ENCODE measurements at regions not wholly inside any gene's neighbourhood (a gene's known extent, or its start where the extent isn't known, plus 50 kb on each side); places are given as distances from the start of the nearest gene placed in this dataset.
"Not testable (repeated sequence)": the region's sequence is repeated elsewhere in the genome, so short reads cannot be mapped to it uniquely, and the experiment has no call there.

- Mint-ChIP-seq H3K36me3 (ENCODE audit: low read depth) (no peaks in the 10 kb centered on the region), H3K4me1 (no peaks in the 10 kb centered on the region), H3K27ac (no peak overlapping the region), H3K9me3 (peaks cover 2% of the 10 kb centered on the region), H3K4me3 (no peak overlapping the region), H3K27me3 (ENCODE audit: insufficient read depth) (no peaks in the 10 kb centered on the region)
- TF ChIP-seq CTCF (conservative IDR thresholded peaks at IDR 0.05): no peak
- no peak overlapping the region for H3K4me3 ChIP-seq (ENCODE audit: low read length)
- DNase-seq: no peak
- 87 to 100% methylated on average over 4 of the region's 4 CpGs for WGBS, 2 experiments (ENCODE audit: insufficient coverage in 1 of 2, insufficient read length in 1 of 2)
- H3K27ac ChIP-seq (ENCODE audit: low read depth, low read length): no peak overlapping the region
- no peaks in the 10 kb centered on the region for H3K27me3 ChIP-seq (ENCODE audit: control insufficient read depth, insufficient read depth, low read length, poor library complexity, severe bottlenecking)
- no peak overlapping the region for H3K9ac ChIP-seq (ENCODE audit: extremely low read depth, low read length, poor library complexity, severe bottlenecking)
- H3K36me3 ChIP-seq (ENCODE audit: control insufficient read depth, insufficient read depth, low read length): no peaks in the 10 kb centered on the region
- peaks cover under 1% of the 10 kb centered on the region for H3K9me3 ChIP-seq (ENCODE audit: control insufficient read depth, low read length)
- H3K4me1 ChIP-seq (ENCODE audit: control insufficient read depth, insufficient read depth, low read length): no peaks in the 10 kb centered on the region
Observed at GRCh38 chr15:81643771-81644170, 269.8 kb upstream of the TMC3 start.

- Mint-ChIP-seq H3K27me3 (ENCODE audit: insufficient read depth) (no peaks in the 10 kb centered on the region), H3K4me1 (no peaks in the 10 kb centered on the region), H3K4me3 (no peak overlapping the region), H3K27ac (no peak overlapping the region), H3K9me3 (no peaks in the 10 kb centered on the region), H3K36me3 (ENCODE audit: low read depth) (no peaks in the 10 kb centered on the region)
- H3K4me3 ChIP-seq (ENCODE audit: low read length): no peak overlapping the region
- no peak overlapping the region for H3K27ac ChIP-seq (ENCODE audit: low read depth, low read length)
- H3K36me3 ChIP-seq (ENCODE audit: control insufficient read depth, insufficient read depth, low read length): no peaks in the 10 kb centered on the region
- WGBS, 2 experiments (ENCODE audit: insufficient coverage in 1 of 2, insufficient read length in 1 of 2): 87 to 93% methylated on average over 3 of the region's 4 CpGs
- H3K9ac ChIP-seq (ENCODE audit: extremely low read depth, low read length, poor library complexity, severe bottlenecking): no peak overlapping the region
- H3K9me3 ChIP-seq (ENCODE audit: control insufficient read depth, low read length): peaks cover 5% of the 10 kb centered on the region
- no peak for TF ChIP-seq CTCF (conservative IDR thresholded peaks at IDR 0.05)
- DNase-seq: no peak
- no peaks in the 10 kb centered on the region for H3K4me1 ChIP-seq (ENCODE audit: control insufficient read depth, insufficient read depth, low read length)
- no peaks in the 10 kb centered on the region for H3K27me3 ChIP-seq (ENCODE audit: control insufficient read depth, insufficient read depth, low read length, poor library complexity, severe bottlenecking)
Observed at GRCh38 chr15:81642451-81642990, 268.5 kb upstream of the TMC3 start.

- WGBS, 2 experiments (ENCODE audit: insufficient coverage in 1 of 2, insufficient read length in 1 of 2): 50 to 95% methylated on average over 1 to 2 of the region's 2 CpGs
- H3K36me3 ChIP-seq (ENCODE audit: control insufficient read depth, insufficient read depth, low read length); H3K9me3 ChIP-seq (ENCODE audit: control insufficient read depth, low read length); H3K4me1 ChIP-seq (ENCODE audit: control insufficient read depth, insufficient read depth, low read length); H3K27ac Mint-ChIP-seq; H3K36me3 Mint-ChIP-seq (ENCODE audit: low read depth); H3K4me3 ChIP-seq (ENCODE audit: low read length); H3K27me3 Mint-ChIP-seq (ENCODE audit: insufficient read depth); H3K27me3 ChIP-seq (ENCODE audit: control insufficient read depth, insufficient read depth, low read length, poor library complexity, severe bottlenecking); H3K27ac ChIP-seq (ENCODE audit: low read depth, low read length); DNase-seq; H3K4me1 Mint-ChIP-seq; H3K9ac ChIP-seq (ENCODE audit: extremely low read depth, low read length, poor library complexity, severe bottlenecking); H3K4me3 Mint-ChIP-seq: not testable (repeated sequence)
- peaks cover 18% of the 10 kb centered on the region for H3K9me3 Mint-ChIP-seq
Observed at GRCh38 chr15:81636064-81636463, 262.1 kb upstream of the TMC3 start.

- no peaks in the 10 kb centered on the region for H3K36me3 ChIP-seq (ENCODE audit: control insufficient read depth, insufficient read depth, low read length)
- no peaks in the 10 kb centered on the region for H3K4me1 ChIP-seq (ENCODE audit: control insufficient read depth, insufficient read depth, low read length)
- no peak overlapping the region for H3K4me3 ChIP-seq (ENCODE audit: low read length)
- Mint-ChIP-seq H3K4me3 (no peak overlapping the region), H3K27ac (no peak overlapping the region), H3K27me3 (ENCODE audit: insufficient read depth) (no peaks in the 10 kb centered on the region), H3K36me3 (ENCODE audit: low read depth) (peaks cover 4% of the 10 kb centered on the region), H3K4me1 (no peaks in the 10 kb centered on the region), H3K9me3 (peaks cover 19% of the 10 kb centered on the region)
- H3K27ac ChIP-seq (ENCODE audit: low read depth, low read length): no peak overlapping the region
- 75 to 79% methylated on average over 3 to 6 of the region's 6 CpGs for WGBS, 2 experiments (ENCODE audit: insufficient coverage in 1 of 2, insufficient read length in 1 of 2)
- peak; percentile 38 for TF ChIP-seq CTCF (conservative IDR thresholded peaks at IDR 0.05)
- DNase-seq: no peak
- no peaks in the 10 kb centered on the region for H3K27me3 ChIP-seq (ENCODE audit: control insufficient read depth, insufficient read depth, low read length, poor library complexity, severe bottlenecking)
- H3K9ac ChIP-seq (ENCODE audit: extremely low read depth, low read length, poor library complexity, severe bottlenecking): no peak overlapping the region
- peaks cover 8% of the 10 kb centered on the region for H3K9me3 ChIP-seq (ENCODE audit: control insufficient read depth, low read length)
Observed at GRCh38 chr15:81633889-81634288, 259.9 kb upstream of the TMC3 start.

All from endodermal cell (in vitro differentiated cells).